Left renal cortex interstitium (tissue), 4 donors: ENCODE measurements at regions not wholly inside any gene's neighbourhood (a gene's known extent, or its start where the extent isn't known, plus 50 kb on each side); places are given as distances from the start of the nearest gene placed in this dataset.
"Not testable (repeated sequence)": the region's sequence is repeated elsewhere in the genome, so short reads cannot be mapped to it uniquely, and the experiment has no call there.

ENCODE experiments used
- DNase-seq, 4 donors: peaks; one replicate each; pipeline ENCODE4 v3.0.0-alpha.2; 2013; ENCODE audit warnings: low read depth in 4 of 4, low spot score in 2 of 4, missing footprints in 1 of 4

GRCh38 chr3:67983166-67983565, 328.8 kb upstream of the SUCLG2 start:
- no peak for DNase-seq

- DNase-seq = no peak
These were observed 326.7 kb upstream of the SUCLG2 start for GRCh38 chr3:67981077-67981476.

DNA sequence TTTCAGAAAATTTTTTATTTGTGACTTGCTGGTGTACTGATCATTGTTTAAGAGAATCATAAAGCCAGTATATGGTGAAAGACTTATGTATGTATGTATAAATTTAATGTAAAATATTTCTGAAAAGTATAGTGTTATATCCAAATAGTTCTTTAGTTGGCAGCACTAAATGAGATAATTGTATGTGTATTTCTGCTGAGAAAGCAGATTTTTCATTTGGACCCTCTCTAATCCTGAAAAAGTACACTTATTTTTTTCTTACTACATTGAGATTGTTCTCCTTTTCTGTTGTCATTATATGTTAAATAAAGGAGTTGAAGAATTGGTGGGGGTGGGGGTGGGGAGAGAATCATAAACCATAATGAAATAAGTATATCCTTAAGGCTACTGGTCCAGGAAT, 324.9 kb upstream of the SUCLG2 start:
- DNase-seq = no peak

DNA sequence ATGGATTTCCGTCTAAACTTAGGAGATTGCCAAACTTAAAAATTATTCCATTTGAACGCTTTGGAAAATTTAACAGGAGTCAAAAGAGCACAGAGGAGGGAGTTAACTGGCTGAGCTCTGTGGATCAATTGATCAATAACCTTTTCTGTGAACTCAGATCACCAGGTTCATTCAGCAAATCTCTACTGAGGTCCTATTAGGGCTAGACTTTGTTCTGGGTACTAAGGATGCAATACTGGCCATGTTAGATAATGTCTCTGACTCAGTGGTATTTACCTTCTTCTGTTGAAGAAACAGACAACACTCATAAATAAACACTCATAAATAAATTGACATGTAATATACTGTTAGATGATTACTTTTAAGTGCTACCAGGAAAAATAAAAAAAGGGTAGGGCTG, 323.4 kb upstream of the SUCLG2 start:
- no peak for DNase-seq

- no peak for DNase-seq
These were observed 322.3 kb upstream of the SUCLG2 start for GRCh38 chr3:67976663-67977062.

- DNase-seq = no peak
These were observed 310.2 kb upstream of the SUCLG2 start for GRCh38 chr3:67964596-67964995.

DNA sequence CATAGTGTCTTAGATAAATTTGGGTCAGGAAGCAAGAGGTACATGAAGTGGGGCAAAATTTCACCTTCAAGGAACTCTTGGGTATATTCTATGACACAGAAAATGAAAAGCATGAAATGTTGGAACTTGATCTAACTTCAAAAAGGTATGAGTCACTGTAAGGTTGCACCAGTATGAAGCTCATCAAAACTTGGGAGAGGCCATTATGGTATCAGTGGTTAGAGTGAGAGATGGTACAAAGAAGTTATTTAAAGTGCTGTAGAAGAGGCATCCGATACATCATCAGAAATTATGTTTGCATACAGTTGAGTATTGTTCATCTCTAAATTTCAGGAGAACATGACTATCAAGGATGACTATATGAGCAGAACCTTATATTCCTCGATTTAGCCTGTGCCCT, 302.9 kb upstream of the SUCLG2 start:
- DNase-seq = no peak

DNA sequence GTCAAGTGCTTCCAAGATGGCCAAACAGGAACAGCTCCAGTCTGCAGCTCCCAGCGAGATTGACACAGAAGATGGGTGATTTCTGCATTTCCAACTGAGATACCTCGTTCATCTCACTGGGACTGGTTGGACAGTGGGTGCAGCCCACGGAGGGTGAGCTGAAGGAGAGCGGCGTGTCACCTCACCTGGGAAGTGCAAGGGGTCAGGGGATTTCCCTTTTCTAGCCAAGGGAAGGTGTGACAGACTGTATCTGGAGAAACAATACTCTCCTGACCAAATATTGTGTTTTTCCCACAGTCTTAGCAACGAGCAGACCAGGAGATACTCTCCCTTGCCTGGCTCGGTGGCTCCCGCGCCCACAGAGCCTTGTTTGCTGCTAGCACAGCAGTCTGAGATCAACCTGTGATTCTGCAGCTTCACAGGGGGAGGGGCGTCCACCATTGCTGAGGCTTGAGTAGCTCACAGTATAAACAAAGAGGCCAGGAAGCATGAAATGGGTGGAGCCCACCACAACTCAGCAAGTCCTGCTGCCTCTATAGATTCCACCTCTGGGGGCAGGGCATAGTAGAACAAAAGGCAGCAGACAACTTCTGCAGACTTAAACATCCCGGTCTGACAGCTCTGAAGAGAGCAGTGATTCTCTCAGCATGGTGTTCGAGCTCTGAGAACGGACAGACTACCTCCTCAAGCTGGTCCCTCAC, 293.5 kb upstream of the SUCLG2 start:
- no peak for DNase-seq

DNA sequence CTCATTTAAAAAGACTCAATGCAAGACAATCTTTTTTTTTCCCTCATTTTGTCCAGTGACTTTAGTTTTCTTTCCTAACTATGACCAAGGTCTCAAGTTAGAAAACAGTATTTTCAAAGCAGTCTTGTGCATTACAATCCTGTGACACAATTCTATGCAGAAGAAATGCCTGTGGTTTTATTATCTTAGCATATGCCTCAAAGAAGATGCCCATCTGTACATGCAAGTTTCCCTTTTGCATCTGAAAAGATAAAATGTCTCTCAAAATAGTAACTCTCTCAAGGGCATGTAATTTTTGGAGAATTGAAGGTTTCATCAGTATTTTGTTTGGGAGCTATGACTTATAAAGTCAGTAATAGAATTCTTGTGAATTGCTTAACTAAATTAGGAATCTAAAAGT, 292.0 kb upstream of the SUCLG2 start:
- DNase-seq = no peak

DNA sequence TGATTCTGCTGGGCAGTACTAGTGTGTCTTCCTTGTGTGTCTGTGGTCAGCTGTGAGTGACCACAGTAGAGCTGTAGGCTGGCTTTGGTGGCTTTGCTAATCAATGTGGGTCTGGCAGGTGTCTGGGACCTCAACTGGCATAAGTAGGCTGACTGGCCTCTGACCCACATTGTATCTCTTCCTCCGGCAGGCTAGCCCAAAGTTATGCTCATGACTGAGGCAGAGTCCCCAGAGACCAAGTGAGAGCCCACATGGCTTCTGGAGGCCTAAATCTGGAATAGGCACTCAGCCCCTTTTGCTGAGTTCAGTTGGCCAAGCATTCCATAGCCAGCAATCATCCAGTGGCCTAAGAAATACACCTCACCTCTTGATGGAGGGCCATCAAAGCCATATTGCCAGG, 289.1 kb upstream of the SUCLG2 start:
- no peak for DNase-seq

DNA sequence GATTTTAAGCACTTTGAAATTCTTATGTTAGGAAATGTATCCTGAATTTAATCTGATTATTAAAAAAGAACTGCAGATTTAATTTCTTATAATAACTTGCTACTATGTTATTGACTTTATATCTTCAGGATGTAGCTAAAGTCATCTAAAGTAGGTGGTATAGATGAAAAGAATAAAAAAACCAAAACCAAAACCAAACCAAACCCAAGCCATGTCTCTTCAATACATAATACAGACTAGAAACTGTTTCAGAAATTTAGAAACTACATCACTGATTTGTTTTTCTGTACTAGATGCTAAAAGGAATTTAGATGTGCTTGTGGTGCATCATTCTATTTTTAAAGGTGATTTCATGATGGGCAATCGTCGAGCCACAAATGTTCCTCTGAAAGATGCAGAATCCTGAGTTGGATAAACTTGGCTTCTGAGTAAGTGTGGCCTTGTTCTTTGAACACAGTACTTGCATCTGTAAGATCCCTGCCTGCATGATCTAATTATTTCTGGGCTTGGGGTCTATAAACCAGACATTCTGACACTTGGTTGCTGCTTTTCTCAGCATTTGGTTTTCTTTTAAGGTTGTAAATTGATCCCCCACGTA, 287.1 kb upstream of the SUCLG2 start:
- no peak for DNase-seq

- no peak for DNase-seq
These were observed 286.0 kb upstream of the SUCLG2 start for GRCh38 chr3:67940210-67940952.

- no peak for DNase-seq
These were observed 283.2 kb upstream of the SUCLG2 start for GRCh38 chr3:67937498-67938118.

DNA sequence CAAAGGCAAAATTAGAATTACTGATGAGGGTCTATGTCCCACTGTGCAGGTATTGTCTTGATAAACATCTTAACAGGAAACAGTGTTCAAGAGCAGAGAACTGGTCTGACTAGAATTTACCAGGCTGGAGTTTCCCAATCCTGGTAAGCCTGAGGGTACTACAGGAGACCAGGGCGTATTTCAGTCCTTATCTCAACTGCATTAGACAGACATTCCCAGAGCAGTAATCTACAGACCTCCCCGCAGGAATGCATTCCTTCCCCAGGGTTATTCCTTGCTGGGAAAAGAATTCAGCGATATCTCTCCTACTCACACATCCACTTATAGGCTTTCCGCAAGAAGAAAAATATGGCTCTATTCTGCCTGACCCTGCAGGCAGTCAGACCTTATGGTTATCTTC, 276.0 kb upstream of the SUCLG2 start:
- DNase-seq = not testable (repeated sequence)

- no peak for DNase-seq
These were observed 269.4 kb upstream of the SUCLG2 start for GRCh38 chr3:67923796-67924195.

DNA sequence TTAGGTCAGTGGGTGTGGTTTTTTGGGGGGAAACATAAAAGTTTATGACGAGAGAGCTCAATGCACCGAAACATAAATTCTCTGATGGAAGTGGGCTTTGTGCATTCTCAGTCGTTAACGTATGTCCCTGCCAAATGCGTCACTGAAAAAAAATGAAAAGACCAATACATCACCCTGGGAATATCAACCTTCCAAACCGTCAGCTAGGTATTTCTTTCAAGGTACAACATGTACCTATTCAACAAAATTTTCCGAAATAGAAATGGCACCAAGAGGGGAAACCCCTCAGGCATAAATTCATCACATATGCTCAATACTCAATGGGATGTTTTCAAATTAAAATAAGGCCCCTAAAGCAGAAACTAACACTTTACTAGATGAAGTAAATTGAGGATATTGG, 266.6 kb upstream of the SUCLG2 start:
- DNase-seq = no peak

DNA sequence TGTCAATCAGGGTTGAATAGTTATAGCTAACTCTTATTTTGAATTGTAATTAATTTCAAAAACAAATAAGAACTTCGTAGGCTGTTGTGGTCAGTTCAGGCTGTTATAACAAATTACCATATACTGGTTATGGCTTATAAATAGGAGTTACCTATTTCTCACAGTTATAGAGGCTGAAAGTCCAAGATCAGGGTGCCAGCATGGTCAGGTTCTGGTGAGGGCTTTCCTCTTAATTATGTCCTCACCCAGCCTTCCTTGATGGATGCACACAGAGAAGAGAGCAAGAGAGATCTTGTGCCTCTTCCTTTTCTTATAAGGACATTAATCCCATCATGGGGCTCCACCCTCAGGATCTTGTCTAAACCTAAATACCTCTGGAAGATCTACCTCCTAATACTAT, 265.9 kb upstream of the SUCLG2 start:
- DNase-seq = no peak

DNA sequence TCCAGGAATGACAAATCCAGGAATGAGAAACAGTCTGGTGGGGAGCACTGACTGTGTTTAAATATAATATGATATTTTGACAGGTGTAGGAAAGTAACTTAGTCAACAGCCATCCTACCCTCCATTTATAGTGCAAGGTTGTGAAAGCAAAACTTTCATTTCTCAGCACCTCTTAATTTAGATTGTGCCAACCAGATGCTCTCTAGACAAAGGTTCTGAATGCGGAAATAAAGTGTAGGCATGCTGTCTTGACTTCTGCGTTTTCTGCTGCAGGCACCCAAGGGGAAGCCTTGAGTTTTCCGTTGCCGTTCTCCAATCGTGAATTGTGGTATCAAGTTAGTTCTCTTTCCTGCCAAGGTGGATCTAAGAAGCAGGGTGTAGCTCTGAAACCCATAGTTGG, 261.9 kb upstream of the SUCLG2 start:
- no peak for DNase-seq

GRCh38 chr3:67907735-67908134, 253.3 kb upstream of the SUCLG2 start:
- DNase-seq = no peak

DNA sequence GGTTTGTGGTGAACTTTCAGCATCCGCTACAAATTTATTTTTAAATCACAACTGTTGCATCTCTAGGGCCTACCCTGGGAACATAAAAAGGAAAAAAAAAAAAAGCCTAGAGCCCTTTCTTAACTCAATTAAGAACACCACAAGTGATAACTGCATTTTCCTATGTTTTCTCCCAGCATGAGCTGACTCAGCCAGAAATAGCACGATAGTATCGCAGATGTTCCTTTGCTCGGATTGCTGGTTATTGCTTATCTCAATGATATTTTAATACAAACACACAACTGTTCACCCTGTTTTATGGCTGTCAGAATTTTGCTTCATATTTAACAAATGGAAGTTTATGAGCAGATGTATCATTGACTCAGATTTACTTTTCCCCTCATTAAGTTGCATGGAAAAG, 251.8 kb upstream of the SUCLG2 start:
- no peak for DNase-seq

GRCh38 chr3:67901681-67902080, 247.3 kb upstream of the SUCLG2 start:
- no peak for DNase-seq

DNA sequence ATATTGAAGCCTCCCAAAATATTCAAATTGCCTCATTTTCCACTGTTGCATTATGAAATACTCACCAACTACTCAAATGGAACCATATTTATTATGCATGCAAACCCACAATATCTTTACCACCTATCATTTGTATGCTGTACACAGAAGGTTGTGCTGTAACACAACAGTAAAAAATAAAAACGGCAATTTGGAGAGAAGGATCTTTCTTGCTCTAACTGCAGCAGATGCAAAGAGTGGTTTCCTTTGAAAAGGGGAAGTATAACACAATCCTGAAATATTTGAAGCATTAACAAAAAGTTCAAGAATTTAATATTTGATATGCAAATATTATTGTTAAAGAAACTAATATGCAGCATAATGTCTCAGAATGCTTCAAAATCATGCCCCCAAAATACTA, 244.5 kb upstream of the SUCLG2 start:
- no peak for DNase-seq
